ENCODE measurements at regions not wholly inside any gene's neighbourhood (a gene's known extent, or its start where the extent isn't known, plus 50 kb on each side); places are given as distances from the start of the nearest gene placed in this dataset.

DNA sequence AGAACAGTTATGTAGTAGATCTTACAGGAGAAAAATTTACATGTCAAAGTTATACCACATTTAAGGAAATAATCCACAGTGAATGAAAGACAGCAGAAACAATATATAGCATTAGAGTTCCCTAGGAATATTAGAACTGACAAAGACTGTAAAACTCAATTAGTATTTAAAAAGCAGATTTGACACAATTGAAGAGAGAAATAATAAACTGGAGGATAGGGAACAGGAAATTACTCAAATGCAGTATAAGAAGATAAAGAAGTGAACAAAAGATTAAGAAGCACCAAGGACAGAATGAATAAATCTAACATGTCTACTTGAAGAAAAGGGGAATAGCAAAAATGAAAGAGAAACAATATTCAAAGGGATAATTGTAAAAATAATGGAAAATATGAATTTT is 132.6 kb upstream of the CHRNA7 start:
- TF ChIP-seq, protein P1, sequence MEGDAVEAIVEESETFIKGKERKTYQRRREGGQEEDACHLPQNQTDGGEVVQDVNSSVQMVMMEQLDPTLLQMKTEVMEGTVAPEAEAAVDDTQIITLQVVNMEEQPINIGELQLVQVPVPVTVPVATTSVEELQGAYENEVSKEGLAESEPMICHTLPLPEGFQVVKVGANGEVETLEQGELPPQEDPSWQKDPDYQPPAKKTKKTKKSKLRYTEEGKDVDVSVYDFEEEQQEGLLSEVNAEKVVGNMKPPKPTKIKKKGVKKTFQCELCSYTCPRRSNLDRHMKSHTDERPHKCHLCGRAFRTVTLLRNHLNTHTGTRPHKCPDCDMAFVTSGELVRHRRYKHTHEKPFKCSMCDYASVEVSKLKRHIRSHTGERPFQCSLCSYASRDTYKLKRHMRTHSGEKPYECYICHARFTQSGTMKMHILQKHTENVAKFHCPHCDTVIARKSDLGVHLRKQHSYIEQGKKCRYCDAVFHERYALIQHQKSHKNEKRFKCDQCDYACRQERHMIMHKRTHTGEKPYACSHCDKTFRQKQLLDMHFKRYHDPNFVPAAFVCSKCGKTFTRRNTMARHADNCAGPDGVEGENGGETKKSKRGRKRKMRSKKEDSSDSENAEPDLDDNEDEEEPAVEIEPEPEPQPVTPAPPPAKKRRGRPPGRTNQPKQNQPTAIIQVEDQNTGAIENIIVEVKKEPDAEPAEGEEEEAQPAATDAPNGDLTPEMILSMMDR (IDR thresholded peaks at IDR 0.05; ENCODE audit: extremely low read depth, missing control alignments): no peak
- no peak for DNase-seq (ENCODE audit: low spot score)

DNA sequence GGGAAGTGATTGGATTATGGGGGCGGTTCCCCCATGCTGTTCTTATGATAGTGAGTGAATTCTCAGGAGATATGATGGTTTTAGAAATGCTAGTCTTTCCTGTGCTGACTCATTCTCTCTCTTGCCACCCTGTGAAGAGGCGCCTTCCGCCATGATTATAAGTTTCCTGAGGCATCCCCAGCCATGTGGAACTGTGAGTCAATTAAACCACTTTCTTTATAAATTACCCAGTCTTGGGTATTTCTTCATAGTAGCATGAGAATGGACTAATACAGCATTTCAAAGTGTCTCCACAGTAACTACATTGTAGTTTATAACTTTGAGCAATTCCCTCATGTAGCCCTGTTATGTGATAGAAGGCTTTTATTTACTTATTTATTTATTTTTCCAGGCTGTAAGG is 128.8 kb upstream of the CHRNA7 start:
- TF ChIP-seq, protein P1 (IDR thresholded peaks at IDR 0.05; ENCODE audit: extremely low read depth, missing control alignments): no peak
- no peak for DNase-seq (ENCODE audit: low spot score)

DNA sequence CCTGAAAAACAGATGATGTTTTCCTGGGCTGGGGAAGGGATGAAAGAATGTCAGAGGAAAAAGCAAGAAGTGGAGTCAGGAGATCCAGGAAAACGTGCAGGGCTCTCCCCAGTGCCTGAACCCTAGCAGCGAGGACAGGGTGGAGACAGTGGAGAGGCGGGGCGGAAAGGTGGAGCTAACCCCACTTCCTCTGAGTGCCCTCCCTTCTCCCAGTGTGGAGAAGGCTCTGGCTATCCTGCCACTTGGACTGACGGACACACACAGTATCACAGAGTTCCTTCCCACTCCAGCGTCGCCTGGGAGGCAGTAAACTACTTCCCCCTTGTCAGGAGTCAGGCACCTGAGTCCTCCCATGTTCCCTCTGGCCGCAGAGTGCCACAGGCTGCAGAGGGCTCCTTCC is 125.3 kb upstream of the CHRNA7 start:
- TF ChIP-seq, protein P1 (IDR thresholded peaks at IDR 0.05; ENCODE audit: extremely low read depth, missing control alignments): no peak
- no peak for DNase-seq (ENCODE audit: low spot score)

DNA sequence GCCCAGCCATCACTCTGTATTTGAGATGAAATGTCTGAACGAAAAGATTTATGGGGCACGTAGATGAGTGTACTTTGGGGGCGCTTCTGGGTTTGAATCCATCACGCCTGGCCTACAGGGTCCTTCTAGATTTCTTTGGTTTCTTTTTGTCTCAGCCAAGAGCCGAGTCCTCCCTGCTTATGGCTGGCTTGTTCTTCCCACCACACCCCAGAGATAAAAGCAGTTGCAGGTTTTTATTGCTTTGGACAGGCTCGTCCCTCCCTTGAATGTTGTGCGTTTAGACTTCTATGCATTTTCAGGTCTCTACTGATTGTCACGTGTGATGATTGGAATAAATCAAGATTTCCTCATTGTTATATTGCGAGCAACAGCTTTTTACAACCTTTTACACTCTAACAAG is 104.8 kb upstream of the CHRNA7 start:
- no peak for DNase-seq (ENCODE audit: low spot score)
- TF ChIP-seq, protein P1 (IDR thresholded peaks at IDR 0.05; ENCODE audit: extremely low read depth, missing control alignments): no peak

DNA sequence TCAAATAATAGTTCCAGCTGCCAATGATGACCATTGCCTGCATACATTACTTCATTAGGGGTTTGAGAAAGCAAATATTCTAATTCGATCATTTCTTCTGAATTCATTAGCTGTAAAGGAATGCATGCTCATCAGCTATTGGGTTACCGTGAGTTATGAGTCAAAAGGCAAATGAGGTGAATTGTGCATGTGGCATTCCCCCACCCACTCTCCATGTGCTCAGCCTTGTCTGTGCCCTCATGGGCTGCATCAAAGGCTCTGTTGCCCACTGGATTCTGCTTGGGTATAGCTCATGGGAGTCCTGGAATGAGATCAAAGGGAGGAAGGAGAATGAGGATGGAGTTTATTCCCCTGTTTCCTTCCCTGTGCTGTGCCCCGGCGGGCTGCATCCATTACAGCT is 99.3 kb upstream of the CHRNA7 start:
- TF ChIP-seq, protein P1 (IDR thresholded peaks at IDR 0.05; ENCODE audit: extremely low read depth, missing control alignments): no peak
- no peak for DNase-seq (ENCODE audit: low spot score)

DNA sequence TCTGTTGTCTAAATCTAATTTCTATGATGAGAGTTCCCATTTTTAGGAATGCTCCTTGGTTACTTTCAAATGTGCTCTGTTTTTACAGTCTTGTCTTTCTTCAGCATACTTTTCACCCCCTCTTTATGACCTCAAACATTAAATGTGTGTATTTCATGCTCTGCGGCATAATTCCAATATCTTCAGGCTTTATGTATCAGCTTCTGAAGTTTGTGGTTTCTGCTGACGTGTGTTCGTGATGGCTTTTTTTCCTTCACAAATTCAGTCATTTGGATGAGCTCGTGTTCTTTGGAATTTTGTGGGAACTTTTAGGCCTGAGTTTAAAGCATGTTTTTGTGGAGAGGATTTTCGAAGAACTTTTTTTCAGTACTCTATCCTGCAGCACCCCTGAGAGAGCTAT is 97.7 kb upstream of the CHRNA7 start:
- no peak for DNase-seq (ENCODE audit: low spot score)

DNA sequence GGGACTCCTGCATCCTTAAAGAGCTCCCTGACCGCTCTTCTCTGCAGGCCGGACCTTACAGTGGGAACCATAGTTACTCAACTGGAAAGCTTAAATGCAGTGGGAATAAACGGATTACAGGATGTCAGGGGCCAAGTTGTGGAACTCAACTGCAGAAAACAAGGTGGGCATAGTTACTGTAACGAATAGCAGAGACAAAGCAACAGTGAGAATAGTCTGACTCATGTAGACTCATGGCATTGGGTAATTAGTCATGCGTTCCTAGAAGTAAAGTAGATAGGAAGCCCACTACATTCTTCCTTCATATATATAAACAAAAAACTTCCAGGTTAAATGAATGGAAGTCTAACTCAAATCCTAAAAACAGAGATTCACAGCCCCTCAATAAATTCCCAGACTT is 95.5 kb upstream of the CHRNA7 start:
- TF ChIP-seq, protein P1 (IDR thresholded peaks at IDR 0.05; ENCODE audit: extremely low read depth, missing control alignments): no peak
- DNase-seq (ENCODE audit: low spot score): no peak

More for the DNA sequence above, 97.7 kb upstream of the CHRNA7 start:
- TF ChIP-seq, protein P1 (IDR thresholded peaks at IDR 0.05; ENCODE audit: extremely low read depth, missing control alignments): no peak

Measured in GM20000 (cell line).